A673 (cell line): ENCODE measurements at regions not wholly inside any gene's neighbourhood (a gene's known extent, or its start where the extent isn't known, plus 50 kb on each side); places are given as distances from the start of the nearest gene placed in this dataset.

Source experiments
- CTCF ChIP-seq: fragments of 300-800, 200-600 bp; sonication (generic); conservative IDR thresholded peaks from 2 replicates; pipeline ENCODE4 v1.5.1; 2017; ENCODE audit warnings: low read depth, mild to moderate bottlenecking, antibody characterized with exemption, low read length, moderate library complexity, mixed read lengths
- EZH2 ChIP-seq: fragments of 200-600 bp; sonication (generic); IDR thresholded peaks from 2 replicates; pipeline ENCODE4 v1.6.1; 2017; ENCODE audit warnings: borderline replicate concordance, low read depth, mild to moderate bottlenecking, mixed read lengths, antibody characterized with exemption, low read length; ENCODE audit not compliant: poor library complexity, severe bottlenecking

- TF ChIP-seq CTCF (no peak), EZH2 (no peak)
These were observed 60.7 kb upstream of the NXT1 start for GRCh38 chr20:23289724-23290395.
